ENCODE measurements at regions not wholly inside any gene's neighbourhood (a gene's known extent, or its start where the extent isn't known, plus 50 kb on each side); places are given as distances from the start of the nearest gene placed in this dataset.

GRCh38 chr6:149264629-149265028 is 52.9 kb upstream of the TAB2 start:
- no peak for TF ChIP-seq CTCF (IDR thresholded peaks at IDR 0.05)
- no peak for TF ChIP-seq POLR2A (IDR thresholded peaks at IDR 0.05)

All from thyroid gland (tissue), 4 donors.